Brain microvascular endothelial cell (primary cell): ENCODE measurements at regions not wholly inside any gene's neighbourhood (a gene's known extent, or its start where the extent isn't known, plus 50 kb on each side); places are given as distances from the start of the nearest gene placed in this dataset.
A peak's percentile ranks its signal among the peaks of the same experiment; 100 is the strongest.

ENCODE experiments used
- DNase-seq: peaks from one replicate; pipeline ENCODE4 v3.0.0-alpha.2; 2020
- H3K27ac ChIP-seq: fragments of 250-450 bp; sonication (Bioruptor Pico); 2 replicates; pipeline ENCODE4 v1.5.1; 2020; ENCODE audit warnings: mild to moderate bottlenecking, moderate library complexity
- H3K27me3 ChIP-seq: fragments of 250-450 bp; sonication (Bioruptor Pico); replicated peaks from 2 replicates; pipeline ENCODE4 v1.5.1; 2020; ENCODE audit warnings: mild to moderate bottlenecking
- H3K36me3 ChIP-seq: fragments of 250-450 bp; sonication (Bioruptor Pico); replicated peaks from 2 replicates; pipeline ENCODE4 v1.5.1; 2020; ENCODE audit warnings: mild to moderate bottlenecking
- H3K4me3 ChIP-seq: 2 replicates; pipeline ENCODE4 v1.5.1; 2011; ENCODE audit warnings: low read depth, mild to moderate bottlenecking, control low read depth, low read length, moderate library complexity
- CTCF ChIP-seq: IDR thresholded peaks from 2 replicates; pipeline ENCODE4 v1.5.1; 2011; ENCODE audit warnings: low read depth, mild to moderate bottlenecking, moderate library complexity, low read length, control low read depth, inconsistent platforms; ENCODE audit errors: missing control alignments
- in situ Hi-C: cut with HindIII; loops from 2 replicates; pipeline ENCODE4 v1.10.0; 2017; ENCODE audit warnings: low sequenced_read_pairs, low pct_ligation_motif_present

GRCh38 chr17:77455111-77455890, 314.5 kb downstream of the SEC14L1 start:
- in situ Hi-C loops: loop anchor here (25.0 kb wide), 1 partner anchor 118 kb away; no protein-coding TSS in a partner anchor
- DNase-seq: peak; percentile 88
- peak; percentile 15 for TF ChIP-seq CTCF
- Histone ChIP-seq H3K27me3 (no peaks in the 10 kb centered on the region), H3K4me3 (no peak overlapping the region), H3K36me3 (no peaks in the 10 kb centered on the region), H3K27ac (peak overlapping the region; percentile 65)

DNA sequence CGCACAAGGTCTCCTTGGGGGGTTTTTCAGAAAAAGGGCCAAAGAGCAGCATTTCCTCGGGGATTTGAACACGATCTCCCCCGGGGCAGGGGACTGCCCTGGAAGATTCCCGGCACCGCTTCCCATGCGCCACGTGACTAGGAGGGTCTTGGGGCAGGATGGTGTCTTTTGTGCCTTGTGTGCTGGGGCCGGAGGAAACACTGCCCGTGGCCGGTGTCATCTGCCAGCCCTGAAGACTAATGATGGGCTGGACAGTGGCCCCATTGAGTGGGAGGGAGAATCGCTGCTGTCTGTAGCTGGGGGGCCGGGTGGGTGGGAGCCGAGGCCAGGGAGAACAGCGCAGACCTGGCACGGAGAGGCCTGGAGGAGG, 315.1 kb downstream of the SEC14L1 start:
- no peak for TF ChIP-seq CTCF
- Histone ChIP-seq H3K4me3 (no peak overlapping the region), H3K36me3 (no peaks in the 10 kb centered on the region), H3K27me3 (no peaks in the 10 kb centered on the region), H3K27ac (peak overlapping the region; percentile 65)
- in situ Hi-C loops: loop anchor here (25.0 kb wide), 1 partner anchor 119 kb away; no protein-coding TSS in a partner anchor
- no peak for DNase-seq

DNA sequence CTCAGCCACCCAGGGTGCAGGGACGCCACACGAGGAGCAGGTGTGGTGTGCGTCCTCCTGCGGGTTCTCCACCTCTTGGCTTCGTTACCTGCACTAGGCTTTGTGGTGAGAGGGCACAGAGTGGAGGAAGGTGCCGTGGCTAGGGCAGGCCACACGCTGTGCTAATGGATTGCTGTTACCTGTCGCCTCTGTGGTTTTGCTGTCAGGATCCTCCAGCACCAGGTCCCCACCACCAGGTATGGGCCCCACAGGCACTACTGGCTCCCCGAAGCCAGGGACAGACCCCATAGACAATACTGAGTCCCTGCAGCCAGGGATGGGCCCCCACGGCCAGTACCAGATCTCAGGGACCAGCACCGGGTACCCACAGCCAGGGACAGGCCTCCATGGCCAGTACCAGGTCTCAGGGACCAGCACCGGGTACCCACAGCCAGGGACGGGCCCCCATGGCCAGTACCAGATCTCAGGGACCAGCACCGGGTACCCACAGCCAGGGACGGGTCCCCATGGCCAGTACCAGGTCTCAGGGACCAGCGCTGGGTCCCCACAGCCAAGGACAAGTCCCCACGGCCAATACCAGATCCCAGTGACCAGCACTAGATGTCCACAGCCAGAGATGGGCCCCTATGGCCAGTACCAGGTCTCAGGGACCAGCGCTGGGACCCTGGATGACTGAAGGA, 315.6 kb downstream of the SEC14L1 start:
- in situ Hi-C loops: loop anchor here (25.0 kb wide), 1 partner anchor 119 kb away; no protein-coding TSS in a partner anchor
- Histone ChIP-seq H3K4me3 (no peak overlapping the region), H3K27me3 (no peaks in the 10 kb centered on the region), H3K36me3 (no peaks in the 10 kb centered on the region), H3K27ac (peak overlapping the region; percentile 65)
- no peak for DNase-seq
- no peak for TF ChIP-seq CTCF

- Histone ChIP-seq H3K36me3 (no peaks in the 10 kb centered on the region), H3K27ac (no peak overlapping the region), H3K4me3 (no peak overlapping the region), H3K27me3 (no peaks in the 10 kb centered on the region)
- no peak for DNase-seq
- no peak for TF ChIP-seq CTCF
- in situ Hi-C loops: loop anchor here (25.0 kb wide), 1 partner anchor 120 kb away; no protein-coding TSS in a partner anchor
These were observed 316.3 kb downstream of the SEC14L1 start for GRCh38 chr17:77456951-77457548.

DNA sequence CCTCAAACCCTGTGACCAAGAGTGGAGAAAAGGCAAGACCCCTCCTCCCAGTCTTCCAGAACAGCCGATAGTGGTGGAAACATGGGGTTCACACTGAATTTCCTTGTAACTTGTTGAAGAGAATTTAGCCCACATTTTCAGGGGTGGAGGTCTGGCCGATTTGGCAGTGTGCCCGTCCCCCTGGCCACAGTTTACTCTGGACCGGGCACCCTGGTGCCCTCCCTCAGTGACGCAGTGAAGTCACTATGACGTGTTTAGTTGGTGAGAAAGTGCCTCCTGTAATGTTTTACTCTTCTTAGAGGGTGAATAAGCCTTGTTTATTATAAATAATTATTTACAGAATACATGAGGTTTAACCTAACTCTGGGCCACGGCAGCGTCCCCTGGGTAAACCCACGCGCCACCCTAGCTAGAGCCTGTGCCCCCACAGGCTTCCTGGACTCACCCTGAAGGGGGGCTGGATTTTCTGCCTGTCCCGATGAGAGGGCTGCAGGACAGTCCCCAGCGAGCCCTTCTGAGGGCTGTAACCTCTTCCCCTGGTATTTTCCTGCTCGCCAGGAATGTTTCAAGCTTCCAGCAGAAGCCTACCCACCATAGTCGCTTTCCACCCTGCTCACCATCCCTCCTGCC, 316.9 kb downstream of the SEC14L1 start:
- Histone ChIP-seq H3K36me3 (no peaks in the 10 kb centered on the region), H3K4me3 (no peak overlapping the region), H3K27ac (no peak overlapping the region), H3K27me3 (no peaks in the 10 kb centered on the region)
- in situ Hi-C loops: loop anchor here (25.0 kb wide), 1 partner anchor 120 kb away; no protein-coding TSS in a partner anchor
- TF ChIP-seq CTCF: no peak
- no peak for DNase-seq
